ENCODE measurements at regions not wholly inside any gene's neighbourhood (a gene's known extent, or its start where the extent isn't known, plus 50 kb on each side); places are given as distances from the start of the nearest gene placed in this dataset.

- no peak for TF ChIP-seq TAF1 (IDR thresholded peaks at IDR 0.05; ENCODE audit: borderline replicate concordance, insufficient read depth, low read length)
- TF ChIP-seq, protein P1, sequence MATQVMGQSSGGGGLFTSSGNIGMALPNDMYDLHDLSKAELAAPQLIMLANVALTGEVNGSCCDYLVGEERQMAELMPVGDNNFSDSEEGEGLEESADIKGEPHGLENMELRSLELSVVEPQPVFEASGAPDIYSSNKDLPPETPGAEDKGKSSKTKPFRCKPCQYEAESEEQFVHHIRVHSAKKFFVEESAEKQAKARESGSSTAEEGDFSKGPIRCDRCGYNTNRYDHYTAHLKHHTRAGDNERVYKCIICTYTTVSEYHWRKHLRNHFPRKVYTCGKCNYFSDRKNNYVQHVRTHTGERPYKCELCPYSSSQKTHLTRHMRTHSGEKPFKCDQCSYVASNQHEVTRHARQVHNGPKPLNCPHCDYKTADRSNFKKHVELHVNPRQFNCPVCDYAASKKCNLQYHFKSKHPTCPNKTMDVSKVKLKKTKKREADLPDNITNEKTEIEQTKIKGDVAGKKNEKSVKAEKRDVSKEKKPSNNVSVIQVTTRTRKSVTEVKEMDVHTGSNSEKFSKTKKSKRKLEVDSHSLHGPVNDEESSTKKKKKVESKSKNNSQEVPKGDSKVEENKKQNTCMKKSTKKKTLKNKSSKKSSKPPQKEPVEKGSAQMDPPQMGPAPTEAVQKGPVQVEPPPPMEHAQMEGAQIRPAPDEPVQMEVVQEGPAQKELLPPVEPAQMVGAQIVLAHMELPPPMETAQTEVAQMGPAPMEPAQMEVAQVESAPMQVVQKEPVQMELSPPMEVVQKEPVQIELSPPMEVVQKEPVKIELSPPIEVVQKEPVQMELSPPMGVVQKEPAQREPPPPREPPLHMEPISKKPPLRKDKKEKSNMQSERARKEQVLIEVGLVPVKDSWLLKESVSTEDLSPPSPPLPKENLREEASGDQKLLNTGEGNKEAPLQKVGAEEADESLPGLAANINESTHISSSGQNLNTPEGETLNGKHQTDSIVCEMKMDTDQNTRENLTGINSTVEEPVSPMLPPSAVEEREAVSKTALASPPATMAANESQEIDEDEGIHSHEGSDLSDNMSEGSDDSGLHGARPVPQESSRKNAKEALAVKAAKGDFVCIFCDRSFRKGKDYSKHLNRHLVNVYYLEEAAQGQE (IDR thresholded peaks at IDR 0.05; ENCODE audit: insufficient read depth in 1 of 2, low read depth in 2 of 2, low read length in 2 of 2): no peak
Measured at GRCh38 chr17:72486806-72487205, 366.0 kb downstream of the SOX9 start.

Data from PFSK-1 (cell line).